Progenitor cell of endocrine pancreas (in vitro differentiated cells): ENCODE measurements at regions not wholly inside any gene's neighbourhood (a gene's known extent, or its start where the extent isn't known, plus 50 kb on each side); places are given as distances from the start of the nearest gene placed in this dataset.
"Not testable (repeated sequence)": the region's sequence is repeated elsewhere in the genome, so short reads cannot be mapped to it uniquely, and the experiment has no call there.

ENCODE experiments used
- DNase-seq: peaks from one replicate; pipeline ENCODE4 v3.0.0; 2021; ENCODE audit warnings: low spot score; ENCODE audit not compliant: unreplicated experiment
- H3K27ac Mint-ChIP-seq: 2 replicates; pipeline ENCODE4 v1.8.0; 2021; ENCODE audit warnings: mild to moderate bottlenecking, moderate library complexity, mixed read lengths
- H3K27me3 Mint-ChIP-seq: 2 replicates; pipeline ENCODE4 v1.8.0; 2021; ENCODE audit warnings: mixed read lengths
- H3K36me3 Mint-ChIP-seq: 2 replicates; pipeline ENCODE4 v1.8.0; 2022; ENCODE audit warnings: mixed read lengths; ENCODE audit not compliant: insufficient read depth
- H3K4me1 Mint-ChIP-seq: 2 replicates; pipeline ENCODE4 v1.8.0; 2021; ENCODE audit warnings: low read depth, mixed read lengths
- H3K4me3 Mint-ChIP-seq: 2 replicates; pipeline ENCODE4 v1.8.0; 2021; ENCODE audit warnings: low read depth, mild to moderate bottlenecking, moderate library complexity, mixed read lengths
- H3K9me3 Mint-ChIP-seq: 2 replicates; pipeline ENCODE4 v1.8.0; 2021; ENCODE audit warnings: low read depth, mixed read lengths
- TF ChIP-seq, protein P1 (sequence below): fragments of 200-600 bp; sonication (generic); IDR thresholded peaks from one replicate; pipeline ENCODE4 v1.5.0; 2021; ENCODE audit warnings: antibody characterized with exemption, mild to moderate bottlenecking; ENCODE audit not compliant: unreplicated experiment

DNA sequence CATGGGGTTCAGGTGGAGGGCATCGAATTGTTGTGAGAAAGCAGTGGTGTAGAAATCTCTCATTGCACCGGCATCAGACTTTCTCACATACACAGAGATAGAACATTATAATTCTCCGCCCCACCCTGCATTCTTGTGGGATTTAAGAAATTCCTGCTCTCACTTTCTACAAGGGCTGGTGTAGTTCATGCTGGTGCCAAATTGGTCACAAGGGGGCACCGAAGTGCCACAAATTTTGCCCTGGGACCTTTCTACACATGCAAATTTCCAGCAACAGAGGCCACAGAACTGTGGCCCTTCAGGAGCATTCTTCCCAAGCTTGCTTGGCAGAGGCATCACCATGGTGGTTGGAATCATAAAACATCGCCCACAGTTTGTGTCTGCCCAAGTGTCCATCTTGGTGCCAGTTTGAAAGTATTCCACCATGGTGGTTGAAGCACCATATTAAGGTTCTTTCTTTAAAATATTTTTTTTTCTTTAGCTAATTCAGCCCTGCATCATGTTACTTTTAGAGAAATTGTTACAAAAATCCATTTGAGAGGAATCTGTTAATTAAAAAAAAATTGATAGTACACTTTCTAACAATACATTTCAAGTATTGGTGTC is 521.2 kb upstream of the FANCL start:
- no peak overlapping the region for H3K4me3 Mint-ChIP-seq
- H3K4me1 Mint-ChIP-seq, result peaks cover 14% of the 10 kb centered on the region
- H3K36me3 Mint-ChIP-seq, result no peaks in the 10 kb centered on the region
- H3K27me3 Mint-ChIP-seq, result no peaks in the 10 kb centered on the region
- H3K27ac Mint-ChIP-seq, result no peak overlapping the region
- peak; percentile 48 for DNase-seq
- TF ChIP-seq, protein P1, sequence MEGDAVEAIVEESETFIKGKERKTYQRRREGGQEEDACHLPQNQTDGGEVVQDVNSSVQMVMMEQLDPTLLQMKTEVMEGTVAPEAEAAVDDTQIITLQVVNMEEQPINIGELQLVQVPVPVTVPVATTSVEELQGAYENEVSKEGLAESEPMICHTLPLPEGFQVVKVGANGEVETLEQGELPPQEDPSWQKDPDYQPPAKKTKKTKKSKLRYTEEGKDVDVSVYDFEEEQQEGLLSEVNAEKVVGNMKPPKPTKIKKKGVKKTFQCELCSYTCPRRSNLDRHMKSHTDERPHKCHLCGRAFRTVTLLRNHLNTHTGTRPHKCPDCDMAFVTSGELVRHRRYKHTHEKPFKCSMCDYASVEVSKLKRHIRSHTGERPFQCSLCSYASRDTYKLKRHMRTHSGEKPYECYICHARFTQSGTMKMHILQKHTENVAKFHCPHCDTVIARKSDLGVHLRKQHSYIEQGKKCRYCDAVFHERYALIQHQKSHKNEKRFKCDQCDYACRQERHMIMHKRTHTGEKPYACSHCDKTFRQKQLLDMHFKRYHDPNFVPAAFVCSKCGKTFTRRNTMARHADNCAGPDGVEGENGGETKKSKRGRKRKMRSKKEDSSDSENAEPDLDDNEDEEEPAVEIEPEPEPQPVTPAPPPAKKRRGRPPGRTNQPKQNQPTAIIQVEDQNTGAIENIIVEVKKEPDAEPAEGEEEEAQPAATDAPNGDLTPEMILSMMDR, result peak; percentile 79
- no peaks in the 10 kb centered on the region for H3K9me3 Mint-ChIP-seq

DNA sequence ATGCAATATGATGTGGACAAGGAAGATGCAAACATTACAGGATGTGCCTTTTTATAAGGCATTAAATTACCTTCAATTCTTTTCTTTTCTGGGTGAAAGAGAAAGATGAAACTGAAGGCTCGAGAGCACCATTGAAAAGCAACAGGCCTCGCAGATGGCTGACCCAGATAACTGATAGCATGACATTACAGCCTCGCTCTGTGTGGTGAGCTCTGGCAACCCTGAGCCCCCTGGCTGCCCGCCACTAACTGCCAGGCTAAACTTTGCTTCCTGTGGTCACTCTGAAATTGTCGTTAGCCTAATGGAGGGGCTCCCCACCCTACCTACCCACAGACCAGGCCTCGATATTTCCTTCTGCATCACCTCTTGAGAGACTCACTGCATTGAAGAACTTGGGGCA is 516.8 kb upstream of the FANCL start:
- Mint-ChIP-seq H3K36me3 (no peaks in the 10 kb centered on the region), H3K4me3 (no peak overlapping the region), H3K9me3 (peaks cover 5% of the 10 kb centered on the region), H3K27ac (no peak overlapping the region), H3K27me3 (no peaks in the 10 kb centered on the region), H3K4me1 (peaks cover 10% of the 10 kb centered on the region)
- TF ChIP-seq, protein P1, result no peak
- DNase-seq, result no peak

DNA sequence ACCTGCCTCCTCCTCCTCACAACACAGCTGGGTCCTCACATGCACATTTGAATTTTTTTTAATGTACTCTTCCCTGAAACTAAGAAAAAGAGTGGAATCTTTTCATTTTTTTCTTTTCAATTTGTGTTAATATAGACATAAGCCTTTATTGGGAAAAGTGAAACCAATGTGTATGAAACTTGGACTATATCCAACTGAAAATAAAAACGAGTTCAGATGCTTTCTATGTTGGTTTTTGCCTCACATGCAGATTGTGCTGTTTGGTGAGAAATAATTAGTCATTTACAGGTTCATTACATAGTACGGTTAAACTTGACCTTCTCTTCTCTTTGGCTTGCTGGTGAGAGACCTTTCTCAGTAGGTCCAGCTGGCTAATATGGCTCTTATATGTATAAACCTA is 515.2 kb upstream of the FANCL start:
- Mint-ChIP-seq H3K36me3 (peaks cover 1% of the 10 kb centered on the region), H3K27me3 (no peaks in the 10 kb centered on the region), H3K4me1 (peaks cover 5% of the 10 kb centered on the region), H3K9me3 (peaks cover 12% of the 10 kb centered on the region), H3K27ac (no peak overlapping the region), H3K4me3 (no peak overlapping the region)
- TF ChIP-seq, protein P1, result no peak
- no peak for DNase-seq

DNA sequence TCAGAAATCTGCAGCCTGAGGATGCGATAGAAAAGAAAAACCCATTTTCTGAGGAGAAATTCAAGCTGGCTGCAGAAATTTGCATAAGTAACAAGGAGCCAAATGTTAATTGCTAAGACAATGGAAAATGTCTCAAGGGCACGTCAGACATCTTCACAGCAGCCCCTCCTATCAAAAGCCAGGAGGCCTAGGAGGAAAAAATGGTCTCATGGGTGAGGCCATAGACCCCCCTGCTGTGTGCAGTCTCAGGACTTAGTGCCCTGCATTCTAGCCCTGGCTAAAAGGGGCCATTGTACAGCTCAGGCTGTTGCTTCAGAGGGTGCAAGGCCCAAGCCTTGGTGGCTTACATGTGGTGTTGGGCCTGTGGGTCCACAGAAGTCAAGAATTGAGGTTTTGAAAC is 511.4 kb upstream of the FANCL start:
- H3K4me1 Mint-ChIP-seq, H3K4me3 Mint-ChIP-seq, H3K36me3 Mint-ChIP-seq, DNase-seq, H3K27me3 Mint-ChIP-seq, H3K27ac Mint-ChIP-seq: not testable (repeated sequence)
- peaks cover 12% of the 10 kb centered on the region for H3K9me3 Mint-ChIP-seq

DNA sequence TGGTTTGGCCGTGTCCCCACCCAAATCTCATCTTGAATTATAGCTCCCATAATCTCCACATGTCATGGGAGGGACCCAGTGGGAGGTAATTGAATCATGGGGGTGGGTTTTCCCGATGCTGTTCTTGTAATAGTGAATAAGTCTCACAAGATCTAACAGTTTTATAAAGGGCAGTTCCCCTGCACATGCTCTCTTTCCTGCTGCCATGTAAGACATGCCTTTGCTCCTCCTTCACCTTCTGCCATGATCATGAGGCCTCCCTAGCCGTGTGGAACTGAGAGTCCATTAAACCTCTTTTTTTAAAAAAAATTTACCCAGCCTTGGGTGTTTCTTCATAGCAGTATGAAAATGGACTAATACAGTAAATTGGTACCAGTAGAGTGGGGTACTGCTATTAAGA is 510.6 kb upstream of the FANCL start:
- H3K4me3 Mint-ChIP-seq, H3K27me3 Mint-ChIP-seq, H3K36me3 Mint-ChIP-seq, H3K27ac Mint-ChIP-seq, DNase-seq, H3K4me1 Mint-ChIP-seq: not testable (repeated sequence)
- peaks cover 12% of the 10 kb centered on the region for H3K9me3 Mint-ChIP-seq

DNA sequence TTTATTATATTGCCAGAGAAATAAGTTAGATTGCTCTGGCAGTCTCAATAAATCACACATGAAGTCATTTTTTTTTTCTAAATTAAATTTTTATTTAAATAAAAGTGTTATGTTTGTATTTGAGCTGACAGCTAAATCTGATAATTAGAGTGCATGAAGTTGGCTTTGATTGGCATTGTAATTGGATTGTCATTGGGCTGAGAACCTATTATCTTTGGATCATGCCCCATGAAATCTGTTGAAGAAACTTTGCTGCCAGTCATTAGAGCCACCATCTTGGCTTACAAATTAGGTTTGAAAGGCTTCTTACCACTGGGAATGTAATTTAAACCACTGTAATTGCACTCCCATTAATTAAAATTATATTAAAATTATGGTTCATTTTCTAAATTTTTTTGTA is 507.9 kb upstream of the FANCL start:
- Mint-ChIP-seq H3K4me1 (peaks cover 1% of the 10 kb centered on the region), H3K4me3 (no peak overlapping the region), H3K27me3 (no peaks in the 10 kb centered on the region), H3K27ac (no peak overlapping the region), H3K36me3 (peaks cover 1% of the 10 kb centered on the region), H3K9me3 (peaks cover 18% of the 10 kb centered on the region)
- DNase-seq, result no peak
- TF ChIP-seq, protein P1, result no peak

DNA sequence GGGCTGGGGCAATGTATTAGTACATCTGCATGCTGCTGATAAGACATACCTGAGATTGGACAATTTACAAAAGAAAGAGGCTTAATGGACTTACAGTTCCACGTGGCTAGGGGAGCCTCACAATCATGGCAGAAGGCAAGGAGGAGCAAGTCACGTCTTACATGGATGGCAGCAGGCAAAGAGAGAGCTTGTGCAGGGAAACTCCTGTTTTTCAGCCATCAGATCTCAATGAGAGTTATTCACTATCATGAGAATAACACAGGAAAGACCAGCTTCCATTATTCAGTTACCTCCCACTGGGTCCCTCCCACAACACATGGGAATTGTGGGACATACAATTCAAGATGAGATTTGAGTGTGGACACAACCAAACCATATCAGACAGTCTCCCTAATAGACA is 504.2 kb upstream of the FANCL start:
- DNase-seq, H3K4me1 Mint-ChIP-seq, H3K27me3 Mint-ChIP-seq, H3K27ac Mint-ChIP-seq, H3K4me3 Mint-ChIP-seq, H3K9me3 Mint-ChIP-seq, H3K36me3 Mint-ChIP-seq: not testable (repeated sequence)
